Natural killer cell (primary cell): ENCODE measurements at regions not wholly inside any gene's neighbourhood (a gene's known extent, or its start where the extent isn't known, plus 50 kb on each side); places are given as distances from the start of the nearest gene placed in this dataset.

Source experiments
- ATAC-seq, 3 donors: fragments of 150-1000 bp in 2 of 3; fragments of 200-7000 bp in 1 of 3; cut with Tn5 transposase; 1 replicate in 1 of 3; 2 replicates in 2 of 3; pipeline ENCODE4 v1.10.0; 2021; ENCODE audit warnings: mild to moderate bottlenecking in 2 of 3, moderate library complexity in 2 of 3
- DNase-seq, 2 donors: peaks; one replicate each; pipeline versions ENCODE4 v3.0.0 to v3.0.0-alpha.2; 2013 to 2021; ENCODE audit warnings: mixed read lengths in 1 of 2
- H3K27ac ChIP-seq: one replicate; pipeline ENCODE4 v1.5.1; 2013; ENCODE audit warnings: mild to moderate bottlenecking, low read length
- H3K27me3 ChIP-seq: one replicate; pipeline ENCODE4 v1.6.1; 2013; ENCODE audit warnings: low read length; ENCODE audit not compliant: control insufficient read depth, insufficient read depth
- H3K36me3 ChIP-seq: one replicate; pipeline ENCODE4 v1.6.1; 2013; ENCODE audit warnings: low read length; ENCODE audit not compliant: control insufficient read depth, insufficient read depth
- H3K4me1 ChIP-seq: one replicate; pipeline ENCODE4 v1.6.1; 2013; ENCODE audit warnings: low read length; ENCODE audit not compliant: control insufficient read depth, insufficient read depth
- H3K4me3 ChIP-seq: one replicate; pipeline ENCODE4 v1.5.1; 2013; ENCODE audit warnings: low read length
- H3K9me3 ChIP-seq: one replicate; pipeline ENCODE4 v1.6.1; 2013; ENCODE audit warnings: low read length; ENCODE audit not compliant: control insufficient read depth, insufficient read depth
- H3K27ac Mint-ChIP-seq, 2 donors: one replicate each; pipeline ENCODE4 v1.8.0; 2022; ENCODE audit warnings: mild to moderate bottlenecking in 2 of 2, mixed read lengths in 2 of 2, moderate library complexity in 1 of 2
- H3K27me3 Mint-ChIP-seq, 2 donors: one replicate each; pipeline ENCODE4 v1.8.0; 2022; ENCODE audit warnings: low read depth in 2 of 2, mixed read lengths in 2 of 2
- H3K36me3 Mint-ChIP-seq: one replicate; pipeline ENCODE4 v1.8.0; 2022; ENCODE audit warnings: mixed read lengths
- H3K4me1 Mint-ChIP-seq, 2 donors: one replicate each; pipeline ENCODE4 v1.8.0; 2022; ENCODE audit warnings: mixed read lengths in 2 of 2
- H3K4me3 Mint-ChIP-seq: one replicate; pipeline ENCODE4 v1.8.0; 2022; ENCODE audit warnings: mild to moderate bottlenecking, moderate library complexity, mixed read lengths
- H3K9me3 Mint-ChIP-seq, 2 donors: one replicate each; pipeline ENCODE4 v1.8.0; 2022; ENCODE audit warnings: mixed read lengths in 2 of 2
- CTCF ChIP-seq: fragments of 200-600 bp; IDR thresholded peaks from one replicate; pipeline ENCODE4 v1.8.0; 2022; ENCODE audit warnings: antibody characterized with exemption
- WGBS: methylation state at CpG from one replicate; pipeline ENCODE4 v1.1.7; 2013; ENCODE audit warnings: missing lambda C conversion rate; ENCODE audit not compliant: insufficient coverage; 5-methylcytosine and 5-hydroxymethylcytosine counted together
- intact Hi-C: fragments of 100-400 bp; cut with micrococcal nuclease; formaldehyde crosslinking; loops from one replicate; pipeline ENCODE4 v1.14.2; 2022

GRCh38 chr2:194562329-194562728, 1094.7 kb upstream of the SLC39A10 start:
- ATAC-seq (no peak), DNase-seq (no peak)
- Mint-ChIP-seq H3K27ac (no peak overlapping the region), H3K27me3 (no peaks in the 10 kb centered on the region), H3K4me1 (no peaks in the 10 kb centered on the region), H3K9me3 (peaks cover 0 to 7% of the 10 kb centered on the region in 2 donors), H3K36me3 (no peaks in the 10 kb centered on the region), H3K4me3 (no peak overlapping the region)
- no peak overlapping the region for H3K27ac ChIP-seq
- H3K9me3 ChIP-seq: peaks cover 4% of the 10 kb centered on the region
- H3K27me3 ChIP-seq: no peaks in the 10 kb centered on the region
- H3K4me1 ChIP-seq: no peaks in the 10 kb centered on the region
- 71% methylated on average over 2 of the region's 2 CpGs for WGBS
- no peak for TF ChIP-seq CTCF
- H3K36me3 ChIP-seq: no peaks in the 10 kb centered on the region
- no peak overlapping the region for H3K4me3 ChIP-seq
- intact Hi-C loops: no loop called here

GRCh38 chr2:194559964-194560363, 1097.1 kb upstream of the SLC39A10 start:
- Mint-ChIP-seq H3K27ac (no peak overlapping the region), H3K4me1 (no peaks in the 10 kb centered on the region)

GRCh38 chr2:194559523-194559922, 1097.5 kb upstream of the SLC39A10 start:
- Histone ChIP-seq H3K27ac (no peak overlapping the region), H3K4me1 (no peaks in the 10 kb centered on the region), H3K4me3 (no peak overlapping the region), H3K27me3 (no peaks in the 10 kb centered on the region), H3K9me3 (peaks cover 4% of the 10 kb centered on the region), H3K36me3 (no peaks in the 10 kb centered on the region)
- ATAC-seq: no peak
- 86% methylated on average over 5 of the region's 5 CpGs for WGBS
- Mint-ChIP-seq H3K36me3 (no peaks in the 10 kb centered on the region), H3K27ac (no peak overlapping the region), H3K4me1 (no peaks in the 10 kb centered on the region), H3K27me3 (no peaks in the 10 kb centered on the region), H3K4me3 (no peak overlapping the region), H3K9me3 (peaks cover 2 to 11% of the 10 kb centered on the region in 2 donors)
- DNase-seq: no peak
- no peak for TF ChIP-seq CTCF
- intact Hi-C loops: no loop called here

More at GRCh38 chr2:194559964-194560363, 1097.1 kb upstream of the SLC39A10 start:
- TF ChIP-seq CTCF: no peak
- no peak overlapping the region for H3K27ac ChIP-seq
- Mint-ChIP-seq H3K4me3 (no peak overlapping the region), H3K9me3 (peaks cover 2 to 7% of the 10 kb centered on the region in 2 donors), H3K27me3 (no peaks in the 10 kb centered on the region), H3K36me3 (no peaks in the 10 kb centered on the region)
- no peaks in the 10 kb centered on the region for H3K4me1 ChIP-seq
- DNase-seq (no peak), ATAC-seq (no peak)
- H3K27me3 ChIP-seq: no peaks in the 10 kb centered on the region
- WGBS: 95% methylated on average over 3 of the region's 3 CpGs
- H3K4me3 ChIP-seq: no peak overlapping the region
- H3K9me3 ChIP-seq: peaks cover 4% of the 10 kb centered on the region
- intact Hi-C loops: no loop called here
- H3K36me3 ChIP-seq: no peaks in the 10 kb centered on the region

GRCh38 chr2:194557993-194558392, 1099.0 kb upstream of the SLC39A10 start:
- Histone ChIP-seq H3K36me3 (no peaks in the 10 kb centered on the region), H3K27ac (no peak overlapping the region), H3K4me1 (no peaks in the 10 kb centered on the region), H3K9me3 (peaks cover 4% of the 10 kb centered on the region), H3K27me3 (no peaks in the 10 kb centered on the region), H3K4me3 (no peak overlapping the region)
- Mint-ChIP-seq H3K27ac (no peak overlapping the region), H3K4me3 (no peak overlapping the region), H3K27me3 (no peaks in the 10 kb centered on the region), H3K9me3 (peaks cover 2 to 13% of the 10 kb centered on the region in 2 donors), H3K36me3 (no peaks in the 10 kb centered on the region), H3K4me1 (no peaks in the 10 kb centered on the region)
- DNase-seq (no peak), ATAC-seq (no peak)
- 71% methylated on average over 1 of the region's 1 CpG for WGBS
- intact Hi-C loops: no loop called here
- TF ChIP-seq CTCF: no peak
